H1 (cell line): ENCODE measurements at regions not wholly inside any gene's neighbourhood (a gene's known extent, or its start where the extent isn't known, plus 50 kb on each side); places are given as distances from the start of the nearest gene placed in this dataset.

ENCODE experiments used
- CTCF ChIA-PET: fragments of 300-600 bp; sonication (Branson Sonifier 250); formaldehyde crosslinking; loops from one replicate; lab custom pipeline; 2021; ENCODE audit not compliant: partially characterized antibody; lab: Charles Lee
- POLR2A ChIA-PET: fragments of 300-600 bp; sonication (Branson Sonifier 250); formaldehyde crosslinking; loops from one replicate; lab custom pipeline; 2021; ENCODE audit warnings: inconsistent platforms; ENCODE audit not compliant: partially characterized antibody; lab: Charles Lee
- DNase-seq, 2 experiments: peaks; one replicate each; pipeline versions ENCODE4 v3.0.0 to v3.0.0-alpha.2; 2010 to 2022; ENCODE audit warnings: low spot score in 2 of 2, low read depth in 1 of 2, mixed read lengths in 1 of 2
- FAIRE-seq: peaks from 2 replicates; lab custom pipeline; 2011; peaks lifted over from hg19 to GRCh38; lab: Jason Lieb, UNC
- H2AFZ ChIP-seq: 2 replicates; pipeline ENCODE4 v1.8.1; 2012; ENCODE audit warnings: low read length, inconsistent platforms
- H2AK5ac ChIP-seq: 2 replicates; pipeline ENCODE4 v1.6.1; 2013; ENCODE audit warnings: low read depth, low read length
- H2BK120ac ChIP-seq: replicated peaks from 2 replicates; pipeline ENCODE3; 2013; ENCODE audit warnings: low read depth, low read length, inconsistent platforms
- H2BK12ac ChIP-seq: 2 replicates; pipeline ENCODE4 v1.6.1; 2013; ENCODE audit warnings: low read depth, low read length
- H2BK15ac ChIP-seq: 2 replicates; pipeline ENCODE4 v1.6.1; 2013; ENCODE audit warnings: low read length
- H2BK20ac ChIP-seq: 2 replicates; pipeline ENCODE4 v1.6.1; 2013; ENCODE audit warnings: low read length
- H2BK5ac ChIP-seq: 2 replicates; pipeline ENCODE4 v1.6.1; 2013; ENCODE audit warnings: low read depth, low read length
- H3K14ac ChIP-seq: 2 replicates; pipeline ENCODE4 v1.6.1; 2013; ENCODE audit warnings: inconsistent platforms; ENCODE audit not compliant: insufficient read length
- H3K18ac ChIP-seq: 2 replicates; pipeline ENCODE4 v1.6.1; 2013; ENCODE audit warnings: low read length; ENCODE audit errors: extremely low read depth
- H3K23ac ChIP-seq: 2 replicates; pipeline ENCODE4 v1.6.1; 2013; ENCODE audit warnings: inconsistent platforms; ENCODE audit not compliant: insufficient read length
- H3K23me2 ChIP-seq: 2 replicates; pipeline ENCODE4 v1.6.1; 2013; ENCODE audit warnings: low read depth, low read length
- H3K27ac ChIP-seq: 2 replicates; pipeline ENCODE4 v1.6.1; 2011; ENCODE audit warnings: low read depth, low read length, inconsistent platforms
- H3K27me3 ChIP-seq, 4 experiments: replicated peaks in 1 of 4; 1 replicate in 1 of 4; 2 replicates in 3 of 4; pipeline versions ENCODE4 v1.6.1 to v1.8.1; 2011 to 2013; ENCODE audit warnings: low read length in 3 of 4, mild to moderate bottlenecking in 3 of 4, inconsistent platforms in 2 of 4, mixed read lengths in 2 of 4, moderate library complexity in 1 of 4; ENCODE audit not compliant: control insufficient read depth in 3 of 4, insufficient read depth in 3 of 4; ENCODE audit errors: extremely low read depth in 1 of 4
- H3K36me3 ChIP-seq, 4 experiments: 2 replicates each; pipeline versions ENCODE4 v1.6.1 to v1.8.1; 2011 to 2013; ENCODE audit warnings: mild to moderate bottlenecking in 4 of 4, low read length in 3 of 4, moderate library complexity in 2 of 4, control low read depth in 1 of 4, inconsistent platforms in 1 of 4; ENCODE audit not compliant: insufficient read depth in 4 of 4, control insufficient read depth in 2 of 4
- H3K4ac ChIP-seq: replicated peaks from 2 replicates; pipeline ENCODE3; 2013; ENCODE audit warnings: low read length, low read depth, mixed read lengths, inconsistent platforms; ENCODE audit not compliant: insufficient read length
- H3K4me1 ChIP-seq, 4 experiments: replicated peaks in 1 of 4; 1 replicate in 1 of 4; 2 replicates in 3 of 4; pipeline versions ENCODE4 v1.6.1 to v1.8.1; 2011 to 2013; ENCODE audit warnings: low read length in 3 of 4, inconsistent platforms in 2 of 4, mixed read lengths in 1 of 4; ENCODE audit not compliant: insufficient read depth in 4 of 4, control insufficient read depth in 3 of 4
- H3K4me2 ChIP-seq, 2 experiments: 2 replicates each; pipeline versions ENCODE4 v1.6.1 to v1.8.1; 2011 to 2013; ENCODE audit warnings: low read depth in 2 of 2, low read length in 2 of 2, control low read depth in 1 of 2, inconsistent platforms in 1 of 2, mild to moderate bottlenecking in 1 of 2; ENCODE audit not compliant: insufficient read depth in 1 of 2
- H3K4me3 ChIP-seq, 4 experiments: fragments of 200-600, 300-600 bp in 1 of 4; sonication (generic), shearing (Covaris generic), sonication (Bioruptor Twin) in 1 of 4; 2 replicates each; pipeline versions ENCODE4 v1.5.1 to v1.8.1; 2011 to 2016; ENCODE audit warnings: low read length in 4 of 4, low read depth in 3 of 4, control low read depth in 2 of 4, inconsistent platforms in 2 of 4, mild to moderate bottlenecking in 2 of 4, mixed read lengths in 1 of 4, moderate library complexity in 1 of 4; ENCODE audit not compliant: insufficient read depth in 2 of 4; ENCODE audit errors: extremely low read depth in 1 of 4
- H3K56ac ChIP-seq: replicated peaks from 2 replicates; pipeline ENCODE3; 2013; ENCODE audit warnings: low read depth, mild to moderate bottlenecking, mixed read lengths, low read length, inconsistent platforms; ENCODE audit not compliant: insufficient read length
- H3K79me1 ChIP-seq: 2 replicates; pipeline ENCODE4 v1.6.1; 2013; ENCODE audit warnings: low read depth, low read length, control low read depth
- H3K79me2 ChIP-seq, 2 experiments: 2 replicates each; pipeline versions ENCODE4 v1.6.1 to v1.8.1; 2012 to 2013; ENCODE audit warnings: low read length in 2 of 2, mild to moderate bottlenecking in 2 of 2, inconsistent platforms in 1 of 2; ENCODE audit not compliant: insufficient read depth in 2 of 2, control insufficient read depth in 1 of 2
- H3K9ac ChIP-seq, 4 experiments: replicated peaks in 1 of 4; 1 replicate in 1 of 4; 2 replicates in 3 of 4; pipeline versions ENCODE4 v1.6.1 to v1.8.1; 2011 to 2013; ENCODE audit warnings: low read depth in 3 of 4, low read length in 3 of 4, control low read depth in 2 of 4, mild to moderate bottlenecking in 2 of 4, moderate library complexity in 2 of 4, inconsistent platforms in 1 of 4; ENCODE audit errors: extremely low read depth in 1 of 4
- H3K9me3 ChIP-seq, 2 experiments: 2 replicates each; pipeline versions ENCODE4 v1.6.1 to v1.8.1; 2012 to 2013; ENCODE audit warnings: mild to moderate bottlenecking in 2 of 2, moderate library complexity in 2 of 2, control low read depth in 1 of 2, inconsistent platforms in 1 of 2, low read depth in 1 of 2, low read length in 1 of 2, mixed read lengths in 1 of 2; ENCODE audit not compliant: insufficient read depth in 2 of 2
- H4K20me1 ChIP-seq, 2 experiments: replicated peaks in 1 of 2; 2 replicates each; pipeline versions ENCODE3 to v1.8.1; 2011 to 2013; ENCODE audit warnings: inconsistent platforms in 2 of 2, low read length in 2 of 2, mild to moderate bottlenecking in 1 of 2; ENCODE audit not compliant: insufficient read depth in 2 of 2, control insufficient read depth in 1 of 2
- H4K5ac ChIP-seq: 2 replicates; pipeline ENCODE4 v1.6.1; 2013; ENCODE audit warnings: low read length, low read depth, mixed read lengths, inconsistent platforms; ENCODE audit not compliant: insufficient read length
- H4K8ac ChIP-seq: 2 replicates; pipeline ENCODE4 v1.8.0; 2013; ENCODE audit warnings: mild to moderate bottlenecking, moderate library complexity, low read length, inconsistent platforms; ENCODE audit not compliant: insufficient read depth; ENCODE audit errors: extremely low read depth
- H4K91ac ChIP-seq: replicated peaks from 2 replicates; pipeline ENCODE3; 2013; ENCODE audit warnings: low read length, mixed read lengths, inconsistent platforms; ENCODE audit not compliant: insufficient read length
- BRCA1 ChIP-seq: IDR thresholded peaks from 2 replicates; pipeline ENCODE4 v1.6.1; 2012; ENCODE audit warnings: low read depth, low read length, improper control_type of control experiment
- CHD1 ChIP-seq: IDR thresholded peaks from 2 replicates; pipeline ENCODE4 v1.6.1; 2012; ENCODE audit warnings: low read depth, low read length, improper control_type of control experiment
- CTBP2 ChIP-seq: IDR thresholded peaks from 2 replicates; pipeline ENCODE4 v1.7.0; 2011; ENCODE audit warnings: borderline replicate concordance, mild to moderate bottlenecking, moderate library complexity, mixed read lengths, low read length; ENCODE audit not compliant: insufficient read depth, insufficient read length
- HDAC2 ChIP-seq, 2 experiments: fragments of 300-600 bp in 1 of 2; sonication (generic) in 1 of 2; IDR thresholded peaks; 2 replicates each; pipeline ENCODE4 v1.6.1; 2011 to 2012; ENCODE audit warnings: low read depth in 2 of 2, low read length in 2 of 2, mild to moderate bottlenecking in 2 of 2, moderate library complexity in 2 of 2, borderline replicate concordance in 1 of 2, inconsistent platforms in 1 of 2
- HDAC6 ChIP-seq: IDR thresholded peaks from one replicate; pipeline ENCODE4 v1.7.1; 2012; ENCODE audit warnings: low read depth, mild to moderate bottlenecking, inconsistent platforms, low read length, moderate library complexity
- KDM1A ChIP-seq: fragments of 200-600, 300-600 bp; sonication (generic); IDR thresholded peaks from 2 replicates; pipeline ENCODE4 v1.7.1; 2016; ENCODE audit warnings: mild to moderate bottlenecking, low read length, borderline replicate concordance
- KDM5A ChIP-seq: fragments of 200-600 bp; IDR thresholded peaks from 2 replicates; pipeline ENCODE4 v1.7.1; 2012; ENCODE audit warnings: mild to moderate bottlenecking, low read length, inconsistent platforms, mixed read lengths
- MAFK ChIP-seq: IDR thresholded peaks from 2 replicates; pipeline ENCODE4 v1.6.1; 2012; ENCODE audit warnings: low read depth, mild to moderate bottlenecking, improper control_type of control experiment, low read length
- NANOG ChIP-seq: IDR thresholded peaks from 2 replicates; pipeline ENCODE4 v1.6.1; 2011; ENCODE audit warnings: low read length, low read depth, mild to moderate bottlenecking, inconsistent platforms; ENCODE audit not compliant: insufficient read depth, poor library complexity, severe bottlenecking
- RBBP5 ChIP-seq: IDR thresholded peaks from 2 replicates; pipeline ENCODE4 v1.7.1; 2012; ENCODE audit warnings: low read depth, mild to moderate bottlenecking, inconsistent platforms, low read length, moderate library complexity, borderline replicate concordance
- SP1 ChIP-seq: IDR thresholded peaks from 2 replicates; pipeline ENCODE4 v1.6.1; 2011; ENCODE audit warnings: low read depth, low read length
- TAF1 ChIP-seq: IDR thresholded peaks from 2 replicates; pipeline ENCODE4 v1.6.1; 2011; ENCODE audit warnings: mild to moderate bottlenecking, low read depth, low read length
- WGBS, 2 experiments: shearing (Covaris generic) in 1 of 2; methylation state at CpG; one replicate each; pipeline versions ENCODE4 v1.1.6 to v1.1.7; 2013 to 2015; ENCODE audit warnings: low lambda C conversion rate in 2 of 2, mixed read lengths in 2 of 2, inconsistent platforms in 1 of 2, low coverage in 1 of 2, missing lambda C conversion rate in 1 of 2; ENCODE audit not compliant: insufficient replicate concordance in 2 of 2, insufficient coverage in 1 of 2, insufficient read length in 1 of 2; ENCODE audit errors: extremely low coverage in 1 of 2, missing lambda C conversion rate in 1 of 2; 5-methylcytosine and 5-hydroxymethylcytosine counted together

DNA sequence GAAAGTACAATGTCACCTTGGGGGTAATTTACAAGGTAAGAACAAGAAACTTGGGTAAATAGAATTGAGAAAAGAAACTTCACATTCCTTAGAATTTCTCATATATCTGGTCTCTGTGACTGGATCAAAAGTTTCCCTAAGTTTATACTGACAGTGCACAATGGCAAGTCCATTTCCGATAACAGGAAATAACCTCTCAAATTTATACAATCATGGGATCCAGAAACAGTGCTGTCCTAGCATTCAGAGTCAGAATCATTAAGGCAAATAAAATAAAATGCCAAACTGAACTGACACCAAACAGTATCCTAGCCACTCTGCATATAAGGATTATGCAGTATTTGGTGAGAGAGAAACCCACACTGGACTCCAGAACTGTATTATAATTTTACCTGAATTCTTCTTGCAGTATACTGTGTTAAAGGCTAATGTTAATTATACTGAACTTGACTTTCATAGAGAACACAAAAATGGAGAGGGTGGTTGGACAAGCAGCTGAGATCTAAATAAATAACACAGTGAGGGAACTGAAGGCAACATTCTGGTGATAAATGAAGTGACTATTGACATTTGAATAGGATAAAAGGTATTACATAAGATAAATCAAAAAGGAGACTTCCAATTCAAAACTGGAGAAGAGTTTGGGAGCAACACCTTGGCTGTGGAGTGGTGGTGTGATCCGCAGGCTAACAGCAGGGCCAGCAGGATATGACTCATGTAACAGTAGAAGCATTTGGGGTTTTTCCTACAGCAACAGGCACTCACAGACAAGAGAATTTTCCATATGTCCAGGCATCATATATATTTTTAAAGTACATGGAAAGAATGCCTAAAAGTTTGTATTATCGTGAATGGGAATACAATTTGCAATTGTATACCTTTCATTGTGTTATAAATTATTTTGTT, 932.5 kb upstream of the MIR17HG start:
- Histone ChIP-seq H3K56ac (no peak overlapping the region), H4K91ac (no peak overlapping the region), H4K8ac (no peak overlapping the region), H3K4me2 (no peak overlapping the region), H2BK5ac (no peak overlapping the region), H3K4ac (no peak overlapping the region), H3K23ac (no peak overlapping the region), H3K18ac (no peak overlapping the region), H3K79me1 (no peaks in the 10 kb centered on the region), H3K27ac (no peak overlapping the region), H2BK15ac (no peak overlapping the region), H3K9ac (no peak overlapping the region), H2BK20ac (no peak overlapping the region), H3K36me3 (no peaks in the 10 kb centered on the region), H2AK5ac (no peak overlapping the region), H4K20me1 (no peaks in the 10 kb centered on the region), H3K79me2 (no peaks in the 10 kb centered on the region), H3K27me3 (no peaks in the 10 kb centered on the region), H2BK12ac (no peak overlapping the region), H3K4me1 (peaks cover 0 to 4% (median 1%) of the 10 kb centered on the region in 4 experiments; a peak in 3 of 7 replicates), H2AFZ (no peak overlapping the region), H3K14ac (no peak overlapping the region), H3K4me3 (no peak overlapping the region), H3K9me3 (no peaks in the 10 kb centered on the region), H4K5ac (no peak overlapping the region), H2BK120ac (no peak overlapping the region), H3K23me2 (no peaks in the 10 kb centered on the region)
- TF ChIP-seq SP1, result no peak
- no peak for TF ChIP-seq MAFK
- no peak for TF ChIP-seq CHD1
- TF ChIP-seq BRCA1, result no peak
- TF ChIP-seq KDM1A, result no peak
- TF ChIP-seq TAF1, result no peak
- TF ChIP-seq NANOG, result no peak
- no peak for TF ChIP-seq HDAC6
- no peak for TF ChIP-seq HDAC2 (IDR thresholded peaks at IDR 0.05; ENCODE audit: borderline replicate concordance in 1 of 2, low read depth in 2 of 2, low read length in 2 of 2)
- no peak for TF ChIP-seq RBBP5
- TF ChIP-seq KDM5A, result no peak
- no peak for TF ChIP-seq CTBP2
- CTCF ChIA-PET, result no interaction called here
- 69% methylated on average over 3 of the region's 3 CpGs; no CpG with 5 or more reads in 1 of the 2 experiments for WGBS, 2 experiments
- no peak for FAIRE-seq
- POLR2A ChIA-PET, result no interaction called here
- no peak for DNase-seq
